Loucy (cell line): ENCODE measurements at regions not wholly inside any gene's neighbourhood (a gene's known extent, or its start where the extent isn't known, plus 50 kb on each side); places are given as distances from the start of the nearest gene placed in this dataset.

ENCODE experiments used
- H2AFZ ChIP-seq: fragments of 200-600 bp; sonication (generic); 2 replicates; pipeline ENCODE4 v1.6.0; 2016; ENCODE audit warnings: antibody characterized with exemption, mild to moderate bottlenecking, low read length, moderate library complexity
- H3F3A ChIP-seq: fragments of 200-600 bp; 2 replicates; pipeline ENCODE4 v1.6.0; 2016; ENCODE audit warnings: antibody characterized with exemption, low read depth, mild to moderate bottlenecking
- H3K27me3 ChIP-seq: fragments of 200-600 bp; sonication (generic); 2 replicates; pipeline ENCODE4 v1.6.1; 2014; ENCODE audit warnings: low read length, mild to moderate bottlenecking; ENCODE audit not compliant: insufficient read depth, poor library complexity, severe bottlenecking
- H3K36me3 ChIP-seq: fragments of 200-600 bp; sonication (generic); 2 replicates; pipeline ENCODE4 v1.6.1; 2016; ENCODE audit warnings: low read length; ENCODE audit not compliant: insufficient read depth
- H3K4me1 ChIP-seq: fragments of 200-600 bp; sonication (generic); 2 replicates; pipeline ENCODE4 v1.5.1; 2014; ENCODE audit warnings: low read length, mild to moderate bottlenecking; ENCODE audit not compliant: insufficient read depth, poor library complexity, severe bottlenecking
- H3K4me2 ChIP-seq: fragments of 200-600 bp; sonication (generic); 2 replicates; pipeline ENCODE4 v1.6.0; 2014; ENCODE audit warnings: antibody characterized with exemption, low read length, low read depth, mild to moderate bottlenecking; ENCODE audit not compliant: poor library complexity, severe bottlenecking
- H3K4me3 ChIP-seq: fragments of 200-600 bp; sonication (generic); 2 replicates; pipeline ENCODE4 v1.5.1; 2014; ENCODE audit warnings: low read length, mild to moderate bottlenecking, mixed read lengths; ENCODE audit not compliant: poor library complexity, severe bottlenecking
- H3K79me2 ChIP-seq: fragments of 200-600 bp; sonication (generic); 2 replicates; pipeline ENCODE4 v1.6.1; 2014; ENCODE audit warnings: low read length; ENCODE audit not compliant: insufficient read depth
- H3K9ac ChIP-seq: fragments of 200-600 bp; sonication (generic); 2 replicates; pipeline ENCODE4 v1.6.0; 2014; ENCODE audit warnings: mild to moderate bottlenecking, low read depth, low read length, moderate library complexity; ENCODE audit not compliant: poor library complexity, severe bottlenecking
- H3K9me2 ChIP-seq: fragments of 200-600 bp; sonication (generic); replicated peaks from 2 replicates; pipeline ENCODE4 v1.6.1; 2016; ENCODE audit warnings: low read depth, low read length, mixed read lengths
- H3K9me3 ChIP-seq: fragments of 200-600 bp; sonication (generic); 2 replicates; pipeline ENCODE4 v1.6.1; 2014; ENCODE audit warnings: mild to moderate bottlenecking, antibody characterized with exemption, low read length, low read depth; ENCODE audit not compliant: insufficient read depth
- H4K20me1 ChIP-seq: fragments of 200-600 bp; sonication (generic); 2 replicates; pipeline ENCODE4 v1.6.0; 2014; ENCODE audit warnings: antibody characterized with exemption, low read length, mild to moderate bottlenecking; ENCODE audit not compliant: insufficient read depth, poor library complexity, severe bottlenecking
- CTCF ChIP-seq: fragments of 200-600 bp; sonication (generic); conservative IDR thresholded peaks from 2 replicates; pipeline ENCODE4 v1.5.1; 2014; ENCODE audit warnings: mild to moderate bottlenecking, antibody characterized with exemption, low read length
- EZH2phosphoT487 ChIP-seq: fragments of 200-600 bp; IDR thresholded peaks from 2 replicates; pipeline ENCODE4 v1.6.1; 2018; ENCODE audit warnings: antibody characterized with exemption, mild to moderate bottlenecking, moderate library complexity, borderline replicate concordance

- no peaks in the 10 kb centered on the region for H3F3A ChIP-seq
- no peaks in the 10 kb centered on the region for H3K36me3 ChIP-seq
- TF ChIP-seq EZH2phosphoT487 = no peak
- peak; percentile 66 for TF ChIP-seq CTCF
Observed at GRCh38 chr10:106175760-106176377, 988.6 kb downstream of the SORCS1 start.

GRCh38 chr10:106173838-106174237, 990.7 kb downstream of the SORCS1 start:
- Histone ChIP-seq H3K4me1 (no peaks in the 10 kb centered on the region), H3K9ac (no peak overlapping the region), H3K9me3 (no peaks in the 10 kb centered on the region), H3K4me2 (no peak overlapping the region), H2AFZ (no peak overlapping the region), H3K79me2 (no peaks in the 10 kb centered on the region), H3K27me3 (no peaks in the 10 kb centered on the region), H3K9me2 (no peaks in the 10 kb centered on the region), H3F3A (no peaks in the 10 kb centered on the region), H3K36me3 (no peaks in the 10 kb centered on the region), H3K4me3 (no peak overlapping the region), H4K20me1 (no peaks in the 10 kb centered on the region)
- TF ChIP-seq EZH2phosphoT487 = no peak
- TF ChIP-seq CTCF = no peak

More at GRCh38 chr10:106175760-106176377, 988.6 kb downstream of the SORCS1 start:
- no peaks in the 10 kb centered on the region for H3K79me2 ChIP-seq
- H3K9me3 ChIP-seq = no peaks in the 10 kb centered on the region
- no peak overlapping the region for H2AFZ ChIP-seq
- H3K9me2 ChIP-seq = no peaks in the 10 kb centered on the region
- no peaks in the 10 kb centered on the region for H3K27me3 ChIP-seq
- H3K4me3 ChIP-seq = no peak overlapping the region
- no peak overlapping the region for H3K9ac ChIP-seq
- no peak overlapping the region for H3K4me2 ChIP-seq
- H4K20me1 ChIP-seq = no peaks in the 10 kb centered on the region
- no peaks in the 10 kb centered on the region for H3K4me1 ChIP-seq

DNA sequence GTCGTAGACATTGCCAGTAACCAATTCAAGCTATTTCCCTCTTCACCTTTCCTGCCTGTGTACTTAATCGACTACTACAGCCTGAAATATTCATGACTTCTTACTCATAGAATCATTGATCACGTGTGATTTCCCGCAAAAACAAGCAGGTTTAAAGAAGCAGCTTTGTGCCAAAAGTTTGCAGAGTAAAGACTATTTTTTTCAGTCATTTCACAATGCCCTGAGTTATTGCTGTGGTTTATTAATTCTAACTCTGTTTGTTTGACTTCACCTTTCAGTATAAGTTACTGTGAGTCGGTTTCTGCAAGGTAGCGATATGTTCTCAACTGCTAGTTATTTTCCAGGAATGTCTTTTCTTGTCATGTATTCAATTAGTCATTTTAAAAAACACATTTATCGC, 995.3 kb downstream of the SORCS1 start:
- no peaks in the 10 kb centered on the region for H3K79me2 ChIP-seq
- no peak overlapping the region for H3K9ac ChIP-seq
- H3K9me2 ChIP-seq = no peaks in the 10 kb centered on the region
- no peaks in the 10 kb centered on the region for H3K27me3 ChIP-seq
- H3K4me1 ChIP-seq = no peaks in the 10 kb centered on the region
- no peaks in the 10 kb centered on the region for H3K9me3 ChIP-seq
- no peaks in the 10 kb centered on the region for H3K36me3 ChIP-seq
- H2AFZ ChIP-seq = no peak overlapping the region
- H3K4me3 ChIP-seq = no peak overlapping the region
- no peak for TF ChIP-seq CTCF
- TF ChIP-seq EZH2phosphoT487 = no peak
- H3F3A ChIP-seq = no peaks in the 10 kb centered on the region
- H4K20me1 ChIP-seq = no peaks in the 10 kb centered on the region
- no peak overlapping the region for H3K4me2 ChIP-seq
